Hippocampal formation (tissue), 2 donors: ENCODE measurements at regions not wholly inside any gene's neighbourhood (a gene's known extent, or its start where the extent isn't known, plus 50 kb on each side); places are given as distances from the start of the nearest gene placed in this dataset.

Experiments
- DNase-seq, 2 donors: peaks; one replicate each; lab custom pipeline; 2025; lab: John Stamatoyannopoulos, UW

GRCh38 chr5:119789406-119790117 is 160.2 kb downstream of the FAM170A start:
- DNase-seq: no peak

- DNase-seq: no peak
Measured at GRCh38 chr5:119792161-119792799, 162.9 kb downstream of the FAM170A start.

- no peak for DNase-seq
Measured at GRCh38 chr5:119795768-119796167, 166.4 kb downstream of the FAM170A start.

- no peak for DNase-seq
Measured at GRCh38 chr5:119801570-119801969, 172.2 kb downstream of the FAM170A start.

- DNase-seq: no peak
Measured at GRCh38 chr5:119808024-119808423, 178.7 kb downstream of the FAM170A start.

GRCh38 chr5:119808474-119808873 is 179.1 kb downstream of the FAM170A start:
- no peak for DNase-seq

GRCh38 chr5:119810217-119810616 is 180.9 kb downstream of the FAM170A start:
- no peak for DNase-seq

GRCh38 chr5:119811458-119811857 is 182.1 kb downstream of the FAM170A start:
- DNase-seq: no peak

GRCh38 chr5:119814655-119815054 is 185.3 kb downstream of the FAM170A start:
- no peak for DNase-seq

- no peak for DNase-seq
Measured at GRCh38 chr5:119816055-119816454, 186.7 kb downstream of the FAM170A start.

- DNase-seq: no peak
Measured at GRCh38 chr5:119820016-119820415, 190.7 kb downstream of the FAM170A start.

- DNase-seq: no peak
Measured at GRCh38 chr5:119820608-119821007, 191.2 kb downstream of the FAM170A start.

GRCh38 chr5:119828541-119828940 is 199.2 kb downstream of the FAM170A start:
- no peak for DNase-seq

GRCh38 chr5:119829341-119829740 is 200.0 kb downstream of the FAM170A start:
- no peak for DNase-seq

GRCh38 chr5:119833176-119833575 is 203.8 kb downstream of the FAM170A start:
- DNase-seq: no peak

GRCh38 chr5:119840175-119840574 is 210.8 kb downstream of the FAM170A start:
- no peak for DNase-seq

GRCh38 chr5:119852140-119852539 is 222.8 kb downstream of the FAM170A start:
- DNase-seq: no peak

- no peak for DNase-seq
Measured at GRCh38 chr5:119860463-119860862, 231.1 kb downstream of the FAM170A start.

- no peak for DNase-seq
Measured at GRCh38 chr5:119862619-119863018, 233.3 kb downstream of the FAM170A start.

- DNase-seq: no peak
Measured at GRCh38 chr5:119864286-119864685, 234.9 kb downstream of the FAM170A start.

- no peak for DNase-seq
Measured at GRCh38 chr5:119873611-119874010, 244.3 kb downstream of the FAM170A start.

GRCh38 chr5:119876522-119876921 is 247.2 kb downstream of the FAM170A start:
- no peak for DNase-seq

- no peak for DNase-seq
Measured at GRCh38 chr5:119878712-119879111, 249.4 kb downstream of the FAM170A start.

- DNase-seq: no peak
Measured at GRCh38 chr5:119879446-119879845, 250.1 kb downstream of the FAM170A start.
